Germinal center (tissue), 1 donor: ENCODE measurements at regions not wholly inside any gene's neighbourhood (a gene's known extent, or its start where the extent isn't known, plus 50 kb on each side); places are given as distances from the start of the nearest gene placed in this dataset.
"Not testable (repeated sequence)": the region's sequence is repeated elsewhere in the genome, so short reads cannot be mapped to it uniquely, and the experiment has no call there.

Source experiments
- DNase-seq: peaks from one replicate; pipeline ENCODE4 v3.0.0; 2012; ENCODE audit warnings: mixed read lengths, low spot score

DNA sequence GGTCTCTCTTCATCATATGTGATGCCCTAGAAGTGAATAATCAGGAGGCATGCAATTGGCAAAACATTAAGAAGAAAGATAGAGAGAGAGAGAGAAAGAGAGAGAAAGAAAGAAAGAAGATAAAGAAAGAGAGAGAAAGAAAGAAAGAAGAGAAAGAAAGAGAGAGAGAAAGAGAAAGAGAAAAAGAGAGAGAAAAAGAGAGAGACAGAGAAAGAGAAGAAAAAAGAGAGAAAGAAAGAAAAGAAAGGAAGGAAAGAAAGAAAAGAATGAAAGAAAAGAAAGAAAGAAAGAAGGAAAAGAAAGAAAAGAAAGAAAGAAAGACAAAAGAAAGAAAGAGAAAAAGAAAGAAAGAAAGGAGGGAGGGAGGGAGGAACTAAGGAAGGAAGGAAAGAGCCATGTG, 318.9 kb downstream of the ICE1 start:
- no peak for DNase-seq

DNA sequence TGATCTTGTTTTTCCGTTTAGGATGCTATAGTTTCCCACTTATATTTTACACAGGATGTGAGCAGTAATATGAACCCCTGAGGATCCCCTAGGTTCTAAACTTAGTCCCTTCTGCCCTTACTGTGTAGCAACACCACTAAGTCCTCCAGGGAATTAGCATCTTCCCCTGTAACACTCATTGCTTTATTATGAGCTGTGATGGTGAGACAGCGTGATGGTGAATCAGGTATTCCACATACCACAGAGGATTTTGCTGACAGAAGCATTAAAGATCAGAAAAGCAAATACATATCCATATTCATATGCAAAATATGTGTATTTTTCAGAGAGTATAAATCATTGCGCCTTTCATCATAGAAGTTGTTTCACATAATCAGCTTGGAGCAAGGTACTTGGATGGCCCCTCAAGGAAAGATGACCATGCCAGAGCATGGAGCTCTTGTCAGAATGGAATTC, 317.0 kb downstream of the ICE1 start:
- DNase-seq, result peak; percentile 32

DNA sequence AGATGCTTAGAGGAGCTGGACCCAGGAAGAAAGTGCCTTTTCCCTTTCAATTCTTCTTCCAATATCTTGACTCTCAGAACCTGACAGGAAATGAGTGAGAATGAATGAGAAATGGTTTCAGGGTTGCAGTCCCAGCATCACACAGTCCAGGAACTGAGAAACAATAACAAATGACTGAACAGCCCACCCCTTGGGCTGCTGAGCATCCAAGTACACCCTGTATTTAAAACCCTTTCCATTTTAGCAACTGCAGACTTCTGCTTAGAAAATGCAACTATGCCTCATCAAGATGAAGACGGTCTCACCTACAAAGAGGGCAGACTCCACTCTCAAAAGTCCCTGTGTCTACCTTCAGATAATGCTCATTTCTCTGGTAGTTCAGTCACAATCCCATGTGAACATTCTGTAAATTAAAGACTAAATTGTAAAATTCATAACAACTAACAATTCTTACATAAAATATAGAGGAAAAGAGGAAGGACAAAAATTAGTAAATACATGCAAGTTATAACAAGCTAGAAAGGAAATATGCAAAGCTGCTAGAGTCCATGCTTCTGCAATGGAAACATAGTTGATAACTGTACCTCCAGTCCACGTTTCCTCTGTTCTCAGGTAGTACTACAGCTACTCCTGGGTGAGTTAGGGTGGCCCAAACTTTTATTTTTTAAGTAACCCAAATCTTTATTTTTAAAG, 316.5 kb downstream of the ICE1 start:
- peak; percentile 45 for DNase-seq

DNA sequence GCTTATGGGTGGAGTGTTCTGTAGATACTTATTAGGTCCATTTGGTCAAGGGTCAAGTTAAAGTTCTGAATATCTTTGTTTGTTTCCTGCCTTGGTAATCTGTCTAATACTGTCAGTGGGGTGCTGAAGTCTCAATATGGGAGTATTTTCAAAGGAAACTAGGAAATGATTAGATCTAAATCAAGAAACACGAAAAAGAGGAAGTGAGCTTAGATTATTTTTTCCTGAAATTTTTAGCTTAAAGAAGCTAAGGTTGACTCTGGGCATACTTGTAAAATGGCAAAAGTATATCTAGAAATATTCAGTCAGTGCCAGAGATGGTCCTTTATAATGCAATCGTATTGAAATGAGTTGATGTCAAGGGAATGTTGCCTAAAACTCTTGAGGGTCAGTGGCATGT, 313.5 kb downstream of the ICE1 start:
- no peak for DNase-seq

DNA sequence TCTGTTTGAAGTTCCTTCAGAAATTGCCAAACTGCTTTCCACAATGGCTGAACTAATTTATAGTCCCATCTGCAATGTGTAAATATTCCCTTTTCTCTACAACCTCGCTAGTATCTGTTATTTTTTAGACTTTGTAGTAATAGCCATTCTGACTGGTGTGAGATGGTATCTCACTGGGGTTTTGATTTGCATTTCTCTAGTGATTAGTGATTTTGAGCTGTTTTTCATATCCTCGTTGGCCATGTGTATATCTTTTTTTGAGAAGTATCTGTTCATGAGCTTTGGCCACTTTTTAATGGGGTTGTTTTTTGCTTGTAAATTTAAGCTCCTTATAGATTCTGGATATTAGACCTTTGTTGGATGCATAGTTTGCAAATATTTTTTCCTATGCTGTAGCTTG, 310.6 kb downstream of the ICE1 start:
- DNase-seq, result not testable (repeated sequence)

DNA sequence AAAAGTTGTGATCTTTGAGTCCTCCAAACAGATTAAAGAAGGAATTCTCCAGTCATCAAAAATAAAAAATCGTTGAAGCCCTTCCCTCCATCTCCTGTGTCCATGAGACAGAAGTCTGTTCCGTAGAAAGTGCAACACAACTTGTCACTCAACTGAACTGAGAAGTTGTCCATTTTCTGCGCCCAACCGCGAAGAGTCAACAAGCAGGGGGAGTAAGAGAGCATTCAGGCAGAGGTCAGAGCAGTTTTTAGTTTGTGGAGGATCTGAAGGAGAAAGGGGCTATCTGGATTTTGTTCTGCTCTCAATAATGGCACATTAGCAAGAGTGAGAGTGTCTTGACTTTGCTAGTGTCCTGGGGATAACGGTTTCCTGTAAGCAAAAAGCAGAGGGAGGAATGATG, 303.9 kb downstream of the ICE1 start:
- no peak for DNase-seq

DNA sequence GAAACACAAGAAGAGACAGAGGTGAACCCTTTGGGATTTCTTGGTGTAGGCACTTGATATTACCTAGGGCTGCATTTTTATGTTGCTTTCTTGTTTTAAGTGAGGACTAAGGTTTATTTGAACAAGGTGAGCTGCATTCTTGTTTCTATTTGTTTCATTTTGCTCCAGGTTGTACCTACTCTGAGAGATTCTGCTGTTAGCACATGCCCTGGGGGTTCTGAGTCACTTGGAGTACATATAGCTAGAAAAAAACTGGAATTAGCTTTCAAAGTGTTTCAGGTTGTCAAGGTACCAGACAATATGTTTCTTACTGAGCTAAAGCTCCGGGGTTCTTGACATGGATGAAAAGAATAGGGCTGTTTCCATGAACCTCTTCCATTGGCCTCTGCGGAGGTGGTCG, 299.4 kb downstream of the ICE1 start:
- DNase-seq, result no peak

DNA sequence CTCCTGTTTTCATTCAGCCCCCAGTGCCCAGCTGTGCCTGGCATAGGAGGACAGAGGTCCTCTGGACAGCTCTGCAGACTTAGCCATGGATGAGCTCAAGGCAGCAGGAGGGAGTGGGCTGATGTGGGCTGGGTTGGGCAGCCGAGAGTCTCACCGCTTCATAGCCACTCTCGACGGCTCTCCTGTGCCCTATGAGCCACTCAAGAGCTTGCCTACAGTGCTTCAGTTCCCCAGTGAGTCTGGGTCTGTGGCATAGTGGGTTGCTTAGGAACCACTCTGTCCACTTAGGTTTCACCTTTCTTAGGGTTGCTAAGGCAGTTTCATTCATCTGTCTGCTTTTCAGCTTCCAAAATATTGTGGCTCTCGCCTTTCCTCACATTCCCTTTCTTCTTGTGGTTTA, 296.8 kb downstream of the ICE1 start:
- DNase-seq, result no peak

DNA sequence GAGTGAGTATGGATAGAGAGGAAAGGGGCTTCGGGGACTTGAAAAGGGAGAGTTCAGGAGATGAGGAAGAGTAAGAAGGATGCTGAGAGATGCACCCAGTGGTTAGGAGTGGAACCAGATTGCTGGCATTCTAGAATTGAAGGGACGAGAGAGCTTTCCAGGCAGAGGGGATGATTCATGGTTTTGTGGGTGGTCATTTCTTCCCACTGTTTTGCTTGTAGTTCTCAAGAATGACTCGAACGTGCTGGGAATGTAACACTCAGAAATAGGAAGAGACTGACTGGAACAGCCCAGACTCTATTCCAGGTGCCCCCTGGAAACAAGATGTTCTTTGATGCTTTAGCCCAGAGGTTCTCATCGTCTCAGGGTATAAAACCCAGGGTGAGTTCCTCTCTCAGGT, 294.2 kb downstream of the ICE1 start:
- DNase-seq, result no peak

DNA sequence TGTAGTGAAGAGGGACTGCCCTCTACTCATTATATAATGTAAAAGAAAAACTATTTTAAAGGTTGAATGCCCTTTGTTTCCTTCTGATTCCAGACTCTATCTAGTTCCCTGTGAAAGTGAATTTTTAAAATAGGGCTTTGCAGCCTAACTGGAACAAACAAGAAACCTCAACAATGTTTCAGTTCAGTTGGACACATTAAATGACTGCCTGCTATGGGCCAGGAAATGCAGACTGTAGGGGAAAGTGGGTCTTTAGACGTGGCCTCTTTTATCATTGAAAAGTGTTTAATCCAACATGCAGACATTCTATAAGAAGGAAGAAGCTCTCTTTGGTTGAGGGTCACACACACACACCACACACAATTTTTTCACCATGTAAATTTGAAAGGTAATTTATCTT, 289.1 kb downstream of the ICE1 start:
- DNase-seq, result no peak

DNA sequence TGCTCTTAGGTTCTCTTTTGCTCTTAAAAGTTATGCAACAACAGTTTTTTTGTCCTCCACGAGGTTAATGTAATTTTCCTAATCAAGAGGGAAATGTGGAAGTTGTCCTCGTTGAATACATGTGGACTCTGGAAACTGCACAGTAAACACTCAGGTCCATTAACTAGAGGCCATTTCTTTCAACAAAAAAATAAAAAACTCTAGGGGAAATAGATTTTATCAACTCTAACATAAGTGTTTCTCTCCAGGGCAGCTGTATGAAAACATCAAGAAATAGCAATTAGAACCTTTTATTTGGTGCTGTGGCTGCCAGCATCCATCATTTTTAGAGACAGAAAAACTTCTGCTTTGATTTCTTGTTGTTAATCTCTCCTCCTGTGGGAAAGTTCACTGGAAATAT, 288.6 kb downstream of the ICE1 start:
- DNase-seq, result no peak

DNA sequence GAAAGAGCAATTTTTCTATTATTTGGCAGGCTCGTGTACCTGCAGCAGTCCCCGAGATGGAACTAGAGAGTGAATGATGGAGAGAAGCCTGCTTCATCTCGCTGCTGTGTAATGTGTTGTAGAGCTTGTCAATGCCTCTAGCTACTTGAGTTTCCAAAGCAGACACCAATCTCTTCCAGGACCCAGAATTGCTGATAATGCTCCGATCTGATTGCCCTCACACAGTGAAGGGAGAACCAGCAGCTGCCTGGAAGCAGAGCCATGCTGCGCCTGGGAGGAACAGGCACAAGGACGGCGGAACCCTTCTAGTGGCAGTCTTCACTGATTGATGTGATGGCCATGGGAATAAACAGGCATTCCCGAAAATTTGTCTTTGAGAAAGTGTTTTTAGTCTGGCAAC, 288.0 kb downstream of the ICE1 start:
- no peak for DNase-seq

DNA sequence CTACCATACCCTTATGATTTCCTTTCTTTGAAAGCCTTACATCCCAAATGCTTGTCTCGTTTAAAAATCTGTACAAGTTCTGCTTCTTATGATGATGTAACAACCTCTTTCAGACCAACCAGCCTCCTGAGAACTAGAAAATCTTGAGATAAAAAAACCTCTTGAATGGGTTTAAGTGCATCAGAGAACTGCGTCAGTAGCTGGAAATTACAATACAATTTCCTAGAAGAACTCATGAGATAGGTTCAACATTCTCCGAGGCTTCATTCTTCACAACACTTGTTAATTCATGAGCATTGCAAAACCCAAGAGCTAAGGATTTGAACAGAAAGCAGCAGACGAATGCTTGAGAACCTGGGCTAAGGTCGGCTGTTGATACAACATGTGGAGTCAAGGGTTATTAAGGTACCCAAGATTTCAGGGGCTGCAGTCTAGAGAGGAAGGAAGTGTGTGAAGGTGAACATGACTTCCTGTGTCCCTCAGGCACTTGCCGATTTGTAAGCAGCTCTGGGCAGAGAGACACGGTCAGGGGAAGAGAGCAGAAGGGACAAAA, 286.0 kb downstream of the ICE1 start:
- DNase-seq, result no peak

DNA sequence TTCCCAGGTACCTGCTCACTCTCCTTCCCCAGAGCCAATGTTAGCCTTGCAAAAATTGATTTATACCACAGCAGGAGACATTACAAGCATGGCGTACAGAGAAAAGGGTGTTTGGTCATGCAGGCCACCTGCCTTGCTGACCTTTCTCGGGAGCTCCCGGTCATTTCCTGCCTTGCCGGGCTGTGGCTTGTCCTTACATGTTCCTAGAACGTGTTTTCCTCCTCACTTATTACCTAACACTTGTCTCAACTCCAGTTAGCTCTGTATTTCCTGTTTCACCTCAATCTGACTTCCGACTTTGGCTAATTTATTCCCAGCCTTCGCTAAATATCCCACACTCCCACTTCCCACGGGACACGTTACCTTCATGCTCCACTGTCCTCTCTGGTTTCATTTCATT, 282.5 kb downstream of the ICE1 start:
- DNase-seq, result no peak

DNA sequence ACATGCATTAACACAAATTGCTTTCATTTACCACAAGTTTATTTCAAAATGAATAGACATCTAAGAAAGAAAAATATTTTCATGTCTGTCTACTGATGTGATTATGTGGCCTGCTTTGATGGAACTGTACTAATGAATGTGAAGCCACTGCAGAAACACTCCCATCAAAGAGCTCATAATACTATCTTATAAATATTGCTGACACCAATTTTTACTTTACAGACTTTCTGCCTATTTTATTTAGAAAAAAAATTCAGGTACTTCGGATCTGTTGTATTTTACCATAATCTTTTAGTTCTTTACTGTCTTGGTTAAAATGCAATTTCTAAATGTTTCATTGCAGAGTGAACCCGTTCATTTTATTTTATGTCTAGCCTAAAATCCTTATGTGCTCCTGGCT, 281.9 kb downstream of the ICE1 start:
- no peak for DNase-seq

DNA sequence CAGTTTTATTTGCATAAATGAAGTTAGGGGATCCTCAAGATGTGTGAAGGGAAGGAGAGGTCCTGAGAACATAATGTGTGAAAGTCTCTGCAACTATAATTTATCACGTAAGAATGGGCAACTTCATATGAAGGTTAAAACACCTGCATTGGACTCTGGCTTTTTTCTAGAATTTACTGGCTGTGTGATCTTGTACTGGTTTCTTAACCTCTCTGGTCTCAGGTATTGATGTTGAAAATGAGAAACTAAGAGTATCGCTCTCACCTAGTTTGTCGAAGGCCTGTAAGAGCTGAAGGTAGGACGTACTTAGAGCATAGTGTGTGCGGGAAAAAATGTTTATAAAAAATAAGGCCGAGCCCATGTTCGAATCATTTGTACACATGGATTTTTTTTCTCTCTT, 280.5 kb downstream of the ICE1 start:
- DNase-seq, result no peak

DNA sequence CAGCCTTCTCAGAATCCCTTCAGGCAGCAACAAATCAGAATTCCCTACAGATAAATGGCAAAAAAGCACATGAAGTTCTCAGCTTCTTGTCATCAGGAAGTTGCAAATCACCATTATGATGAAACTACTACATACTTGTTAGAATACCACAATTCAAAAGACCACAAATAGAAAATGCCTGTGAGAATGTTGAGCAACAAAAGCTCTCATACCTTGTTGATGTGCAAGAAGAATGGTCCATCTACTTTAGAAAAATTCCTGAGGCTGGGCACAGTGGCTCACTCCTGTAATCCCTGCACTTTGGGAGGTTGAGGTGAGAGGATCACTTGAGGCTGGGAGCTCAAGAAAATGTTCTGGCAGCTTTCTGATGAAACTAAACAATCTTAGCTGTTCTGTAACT, 278.1 kb downstream of the ICE1 start:
- DNase-seq, result no peak

DNA sequence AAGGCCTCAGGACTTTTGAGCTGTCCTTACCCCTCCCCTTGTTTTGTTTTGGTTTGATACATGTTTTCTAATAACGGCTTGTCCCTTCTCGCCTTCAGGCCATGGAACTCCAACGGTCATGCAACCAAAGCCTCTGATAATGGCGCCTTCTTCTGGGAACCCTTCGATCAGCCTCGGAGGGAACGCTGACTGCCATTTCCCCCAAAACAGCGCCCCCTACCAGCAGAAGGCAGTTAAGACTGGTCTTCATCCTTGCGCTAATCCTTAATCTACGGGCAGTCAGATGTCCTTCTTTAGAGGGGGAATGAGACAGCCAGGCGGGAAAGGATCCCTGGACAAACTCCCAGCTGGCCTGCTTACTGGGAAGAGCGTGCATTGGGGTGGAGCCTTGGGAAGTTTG, 276.6 kb downstream of the ICE1 start:
- no peak for DNase-seq

DNA sequence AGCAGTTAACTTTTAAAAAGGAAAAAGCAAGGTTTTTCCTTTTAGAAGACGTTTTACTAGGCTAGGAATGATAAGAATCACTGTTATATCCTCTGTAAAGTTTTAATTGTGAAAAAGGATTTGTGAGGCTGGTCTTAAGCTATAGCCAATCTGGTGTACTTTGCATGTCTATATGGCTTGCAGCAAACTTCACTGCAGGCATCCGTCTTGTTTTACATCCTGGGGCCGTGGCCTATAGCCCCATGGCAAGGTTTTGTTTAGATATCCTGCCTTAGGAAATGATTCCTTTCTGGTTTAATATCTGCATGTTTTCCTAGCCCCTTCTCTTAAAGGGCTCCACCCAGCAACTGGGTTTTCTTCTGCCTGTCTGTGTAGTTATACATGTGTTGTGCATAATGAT, 272.8 kb downstream of the ICE1 start:
- DNase-seq, result no peak

DNA sequence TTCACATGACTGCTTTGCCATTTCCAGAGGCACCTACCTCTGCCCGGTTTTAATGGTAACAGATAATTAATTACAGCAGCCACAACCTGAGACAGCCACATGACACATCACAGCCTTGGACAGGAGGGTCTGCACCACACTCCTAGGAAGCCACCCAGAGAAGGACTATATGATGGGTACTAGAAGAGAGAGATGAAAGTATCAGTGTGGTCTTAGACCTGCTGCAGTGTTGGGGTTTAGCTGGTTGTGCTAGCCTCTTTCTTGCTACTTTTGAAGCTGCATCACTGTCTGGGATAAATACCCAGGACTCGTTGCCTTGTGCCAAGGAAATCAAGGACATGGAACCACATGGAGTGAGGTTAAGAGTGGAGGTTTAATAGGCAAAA, 266.4 kb downstream of the ICE1 start:
- DNase-seq, result no peak

DNA sequence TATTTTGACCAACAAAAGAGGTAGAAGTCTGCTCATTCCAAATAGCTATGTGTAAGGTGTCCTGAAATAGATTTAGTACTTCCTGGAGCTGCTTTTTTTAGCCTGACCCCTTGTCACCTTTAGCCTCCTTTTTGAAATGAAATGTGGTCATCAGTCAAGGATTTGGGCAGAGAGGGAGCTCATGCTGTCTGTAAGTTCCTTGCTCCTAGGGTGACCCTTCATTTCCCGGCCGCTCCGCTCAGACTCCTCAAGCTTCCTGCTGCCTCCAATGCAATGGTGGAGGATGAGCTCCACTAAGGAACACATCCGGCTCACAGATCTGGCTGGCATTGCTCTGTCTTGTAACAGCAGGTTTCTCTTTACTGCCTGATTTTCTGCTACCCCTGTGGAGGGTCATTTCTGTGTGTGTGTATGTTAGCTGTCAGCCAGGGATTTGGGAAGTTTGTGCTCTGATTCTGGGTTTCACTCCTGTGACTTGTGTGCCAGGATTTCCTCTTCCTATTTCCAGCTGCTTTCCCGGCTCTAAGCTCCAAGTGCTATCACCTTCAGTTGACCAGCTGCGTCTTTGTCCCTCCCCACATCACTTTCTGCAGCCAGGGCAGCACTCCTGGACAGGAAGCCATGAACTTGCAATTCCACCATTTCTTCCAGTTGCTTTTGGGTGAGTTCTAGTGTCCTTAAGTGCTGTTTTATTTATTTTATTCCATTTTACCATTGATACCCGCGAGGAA, 265.9 kb downstream of the ICE1 start:
- DNase-seq, result no peak

DNA sequence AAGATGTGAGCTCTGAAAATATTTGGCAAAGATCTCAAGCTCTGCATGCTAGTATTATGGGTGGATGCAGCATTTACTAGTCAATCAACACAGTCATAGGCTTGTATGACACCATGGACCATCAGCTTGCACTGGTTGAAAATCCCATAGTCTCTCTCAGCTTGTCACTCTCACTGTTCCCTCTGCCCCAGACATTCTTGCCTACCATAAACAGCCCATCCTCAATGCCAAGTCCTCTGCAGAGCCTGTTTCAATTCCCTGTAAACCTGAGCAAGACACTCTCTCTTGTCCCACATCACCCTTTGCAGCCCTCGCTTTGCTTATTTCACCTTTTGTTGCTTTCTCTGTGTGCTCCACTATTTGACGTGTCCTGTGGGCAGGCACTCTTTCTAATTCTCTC, 264.6 kb downstream of the ICE1 start:
- no peak for DNase-seq

DNA sequence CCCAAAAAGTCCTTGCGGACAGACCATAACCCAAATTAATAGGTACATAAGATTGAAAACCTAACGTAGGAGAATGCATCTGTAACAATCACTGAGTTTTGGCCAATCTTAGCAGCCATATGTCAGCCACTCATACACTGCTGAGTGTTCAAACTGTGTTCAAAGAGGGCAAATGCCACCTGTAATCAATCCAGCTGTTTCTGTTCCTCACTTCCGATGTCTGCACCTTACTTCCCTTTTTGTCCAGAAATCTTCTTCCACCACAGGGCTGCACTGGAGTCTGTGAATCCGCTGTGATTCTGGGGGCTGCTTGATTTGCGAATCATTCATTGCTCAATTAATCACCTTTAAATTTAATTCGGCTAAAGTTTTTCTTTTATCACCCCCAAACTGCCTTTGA, 263.9 kb downstream of the ICE1 start:
- no peak for DNase-seq

DNA sequence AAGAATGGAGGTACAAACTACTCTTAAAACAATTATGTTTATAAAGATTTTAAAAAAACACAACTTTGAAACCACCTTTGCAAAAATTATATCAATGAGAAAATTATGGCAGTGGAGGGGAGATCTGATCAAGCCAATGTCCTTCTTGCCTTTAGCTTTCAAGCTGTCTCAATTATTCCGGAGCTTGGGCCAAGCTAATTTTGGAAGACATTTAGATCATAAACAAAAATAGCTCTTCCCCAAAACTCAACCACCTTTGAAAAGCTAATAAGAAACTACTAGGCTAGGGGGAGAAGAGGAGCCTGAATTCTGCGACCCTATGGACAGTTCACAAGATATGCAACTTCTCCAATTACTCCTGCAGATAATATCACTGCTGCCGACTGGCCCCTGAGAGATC, 263.3 kb downstream of the ICE1 start:
- no peak for DNase-seq
